GM06990 (cell line): ENCODE measurements at regions not wholly inside any gene's neighbourhood (a gene's known extent, or its start where the extent isn't known, plus 50 kb on each side); places are given as distances from the start of the nearest gene placed in this dataset.
"Not testable (repeated sequence)": the region's sequence is repeated elsewhere in the genome, so short reads cannot be mapped to it uniquely, and the experiment has no call there.

ENCODE experiments used
- DNase-seq: peaks from one replicate; pipeline ENCODE4 v3.0.0-alpha.2; 2011; ENCODE audit not compliant: insufficient read length; ENCODE audit errors: extremely low read depth
- H3K27me3 ChIP-seq: replicated peaks from 2 replicates; pipeline ENCODE4 v1.6.0; 2011; ENCODE audit warnings: low read length; ENCODE audit not compliant: control insufficient read depth, insufficient read depth
- H3K36me3 ChIP-seq: 2 replicates; pipeline ENCODE4 v1.5.1; 2011; ENCODE audit warnings: low read length; ENCODE audit not compliant: control insufficient read depth, insufficient read depth
- H3K4me3 ChIP-seq: replicated peaks from 2 replicates; pipeline ENCODE4 v1.5.1; 2011; ENCODE audit warnings: low read depth, mild to moderate bottlenecking, control low read depth, low read length
- TF ChIP-seq, protein P1 (sequence below): IDR thresholded peaks from 2 replicates; pipeline ENCODE4 v1.5.1; 2011; ENCODE audit warnings: low read length, control low read depth, mild to moderate bottlenecking, inconsistent platforms; ENCODE audit not compliant: insufficient read depth, poor library complexity, severe bottlenecking

DNA sequence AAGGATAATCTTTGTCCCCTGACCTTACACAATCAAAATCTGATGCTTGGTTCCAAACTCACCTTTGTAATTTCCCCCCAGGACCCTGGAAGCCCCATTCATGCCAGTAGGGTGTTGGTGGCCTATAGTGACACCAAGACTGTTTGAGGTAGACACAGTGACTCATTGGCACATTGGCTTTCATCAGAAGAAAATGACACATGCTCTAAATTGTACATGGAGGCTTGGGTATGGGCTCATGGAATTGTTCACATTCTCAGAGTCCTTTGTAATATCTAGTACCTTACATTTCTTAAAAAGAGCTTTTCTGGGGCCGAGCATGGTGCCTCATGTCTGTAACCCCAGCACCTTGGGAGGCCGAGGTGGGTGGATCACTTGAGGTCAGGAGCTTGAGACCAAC, 61.2 kb upstream of the LRPPRC start:
- TF ChIP-seq, protein P1, sequence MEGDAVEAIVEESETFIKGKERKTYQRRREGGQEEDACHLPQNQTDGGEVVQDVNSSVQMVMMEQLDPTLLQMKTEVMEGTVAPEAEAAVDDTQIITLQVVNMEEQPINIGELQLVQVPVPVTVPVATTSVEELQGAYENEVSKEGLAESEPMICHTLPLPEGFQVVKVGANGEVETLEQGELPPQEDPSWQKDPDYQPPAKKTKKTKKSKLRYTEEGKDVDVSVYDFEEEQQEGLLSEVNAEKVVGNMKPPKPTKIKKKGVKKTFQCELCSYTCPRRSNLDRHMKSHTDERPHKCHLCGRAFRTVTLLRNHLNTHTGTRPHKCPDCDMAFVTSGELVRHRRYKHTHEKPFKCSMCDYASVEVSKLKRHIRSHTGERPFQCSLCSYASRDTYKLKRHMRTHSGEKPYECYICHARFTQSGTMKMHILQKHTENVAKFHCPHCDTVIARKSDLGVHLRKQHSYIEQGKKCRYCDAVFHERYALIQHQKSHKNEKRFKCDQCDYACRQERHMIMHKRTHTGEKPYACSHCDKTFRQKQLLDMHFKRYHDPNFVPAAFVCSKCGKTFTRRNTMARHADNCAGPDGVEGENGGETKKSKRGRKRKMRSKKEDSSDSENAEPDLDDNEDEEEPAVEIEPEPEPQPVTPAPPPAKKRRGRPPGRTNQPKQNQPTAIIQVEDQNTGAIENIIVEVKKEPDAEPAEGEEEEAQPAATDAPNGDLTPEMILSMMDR: no peak
- H3K27me3 ChIP-seq: no peaks in the 10 kb centered on the region
- H3K36me3 ChIP-seq: no peaks in the 10 kb centered on the region
- no peak overlapping the region for H3K4me3 ChIP-seq
- no peak for DNase-seq

DNA sequence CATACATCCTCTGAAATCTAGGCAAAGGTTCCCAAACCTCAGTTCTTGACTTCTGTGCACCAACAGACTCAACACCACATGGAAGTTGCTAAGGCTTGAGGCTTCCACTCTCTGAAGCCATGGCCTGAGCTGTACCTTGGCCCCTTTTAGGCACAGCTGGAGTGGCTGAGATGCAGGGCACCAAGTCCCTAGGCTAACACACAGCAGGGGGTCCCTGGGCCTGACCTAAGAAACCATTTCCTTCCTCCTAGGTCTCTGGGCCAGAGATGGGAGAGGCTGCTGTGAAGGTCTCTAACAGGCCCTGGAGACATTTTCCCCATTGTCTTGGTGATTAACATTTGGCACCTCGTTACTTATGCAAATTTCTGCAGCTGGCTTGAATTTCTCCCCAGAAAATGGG, 64.5 kb upstream of the LRPPRC start:
- DNase-seq, H3K36me3 ChIP-seq, H3K27me3 ChIP-seq, H3K4me3 ChIP-seq: not testable (repeated sequence)

DNA sequence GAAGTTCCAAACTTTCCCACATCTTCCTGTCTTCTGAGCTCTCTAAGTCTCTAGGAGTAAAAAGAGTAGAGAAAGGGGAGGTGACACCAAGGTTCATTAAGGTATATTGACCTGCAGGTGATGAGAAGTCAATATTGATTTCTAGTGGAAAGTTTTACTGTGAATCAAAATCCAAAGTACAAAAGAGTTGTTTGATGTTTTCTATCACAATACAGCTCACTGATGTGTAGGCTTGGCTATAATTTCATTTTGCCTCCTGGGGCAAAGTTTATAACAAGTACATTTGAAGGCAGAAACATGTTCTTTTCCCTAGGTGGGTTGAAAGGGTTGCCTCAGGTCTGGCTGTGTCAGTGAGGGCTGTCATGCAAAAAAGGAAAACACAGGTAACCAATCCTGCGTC, 65.2 kb upstream of the LRPPRC start:
- TF ChIP-seq, protein P1: no peak
- no peaks in the 10 kb centered on the region for H3K27me3 ChIP-seq
- H3K4me3 ChIP-seq: no peak overlapping the region
- no peaks in the 10 kb centered on the region for H3K36me3 ChIP-seq
- DNase-seq: no peak

DNA sequence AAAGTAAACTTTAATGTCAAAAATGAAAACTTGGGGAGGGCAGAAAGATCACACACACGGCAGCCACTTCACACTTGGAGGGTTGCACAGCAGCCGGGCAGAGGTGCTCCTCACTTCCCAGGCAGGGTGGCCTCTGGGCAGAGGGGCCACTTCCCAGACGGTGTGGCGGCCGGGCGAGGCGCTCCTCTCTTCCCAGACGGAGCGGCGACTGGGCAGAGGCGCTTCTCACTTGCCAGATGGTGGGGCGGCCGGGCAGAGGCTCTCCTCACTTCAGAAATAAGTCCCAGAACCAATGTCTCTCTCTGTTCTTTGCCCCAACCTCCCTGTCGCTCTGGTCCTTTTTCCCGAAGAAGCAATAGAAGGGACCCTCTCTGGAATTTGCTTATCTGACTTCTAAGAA, 65.7 kb upstream of the LRPPRC start:
- TF ChIP-seq, protein P1: no peak
- Histone ChIP-seq H3K4me3 (no peak overlapping the region), H3K36me3 (no peaks in the 10 kb centered on the region), H3K27me3 (no peaks in the 10 kb centered on the region)
- DNase-seq: no peak

DNA sequence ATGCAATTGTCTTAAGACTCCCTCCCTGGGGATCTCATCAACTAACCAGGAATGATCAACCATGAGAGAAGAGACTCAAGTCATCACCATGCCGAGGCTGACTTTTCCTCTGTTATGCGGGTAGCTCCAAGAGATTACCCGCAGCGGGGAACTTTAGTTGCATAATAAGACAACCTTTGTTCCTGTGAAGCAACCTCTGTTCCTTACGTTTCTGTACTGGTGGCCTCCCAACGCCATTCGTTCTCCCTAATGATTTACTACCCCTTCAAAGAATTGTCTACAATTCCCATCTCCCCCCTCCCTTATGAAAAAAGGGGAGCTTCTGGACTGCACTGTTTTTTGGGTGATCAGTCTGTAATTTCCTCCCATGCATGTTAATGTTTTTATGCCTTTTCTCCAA, 66.1 kb upstream of the LRPPRC start:
- TF ChIP-seq, protein P1: no peak
- DNase-seq: no peak
- Histone ChIP-seq H3K27me3 (no peaks in the 10 kb centered on the region), H3K4me3 (no peak overlapping the region), H3K36me3 (no peaks in the 10 kb centered on the region)

DNA sequence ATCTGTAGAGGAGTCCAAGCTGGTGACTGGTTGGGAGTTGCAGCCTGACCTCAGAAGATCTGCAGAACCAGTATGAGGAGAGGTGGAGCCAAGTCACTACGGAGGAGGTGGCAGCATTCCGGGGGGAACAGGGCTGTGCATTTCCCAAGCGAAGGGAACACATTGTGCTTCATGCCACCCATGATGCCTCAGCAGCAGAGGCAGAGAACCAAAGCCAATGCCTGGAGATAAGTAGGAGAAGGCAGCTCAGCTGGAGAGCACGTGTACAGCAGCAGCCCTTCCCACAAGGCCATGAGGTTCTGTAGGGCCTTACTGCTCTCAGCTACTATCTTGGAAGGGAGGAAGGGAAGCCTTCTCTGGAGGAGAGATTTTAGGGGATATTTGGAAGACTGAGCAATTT, 67.2 kb upstream of the LRPPRC start:
- TF ChIP-seq, protein P1: no peak
- H3K27me3 ChIP-seq: no peaks in the 10 kb centered on the region
- H3K36me3 ChIP-seq: no peaks in the 10 kb centered on the region
- no peak overlapping the region for H3K4me3 ChIP-seq
- DNase-seq: no peak

DNA sequence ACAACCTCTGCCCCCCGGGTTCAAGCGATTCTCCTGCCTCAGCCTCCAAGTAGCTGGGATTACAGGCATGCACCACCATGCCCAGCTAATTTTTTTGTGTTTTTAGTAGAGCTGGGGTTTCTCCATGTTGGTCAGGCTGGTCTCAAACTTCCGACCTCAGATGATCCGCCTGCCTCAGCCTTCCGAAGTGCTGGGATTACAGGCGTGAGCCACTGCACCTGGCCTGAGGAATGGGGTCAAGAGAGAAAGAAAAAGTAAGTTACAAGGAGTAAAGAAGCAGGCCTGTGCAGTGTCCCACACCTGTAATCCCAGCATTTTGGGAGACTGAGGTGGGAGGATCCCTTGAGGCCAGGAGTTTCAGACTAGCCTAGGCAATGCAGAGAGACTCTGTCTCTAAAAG, 68.5 kb upstream of the LRPPRC start:
- not testable (repeated sequence) for DNase-seq, H3K4me3 ChIP-seq, H3K36me3 ChIP-seq, H3K27me3 ChIP-seq

DNA sequence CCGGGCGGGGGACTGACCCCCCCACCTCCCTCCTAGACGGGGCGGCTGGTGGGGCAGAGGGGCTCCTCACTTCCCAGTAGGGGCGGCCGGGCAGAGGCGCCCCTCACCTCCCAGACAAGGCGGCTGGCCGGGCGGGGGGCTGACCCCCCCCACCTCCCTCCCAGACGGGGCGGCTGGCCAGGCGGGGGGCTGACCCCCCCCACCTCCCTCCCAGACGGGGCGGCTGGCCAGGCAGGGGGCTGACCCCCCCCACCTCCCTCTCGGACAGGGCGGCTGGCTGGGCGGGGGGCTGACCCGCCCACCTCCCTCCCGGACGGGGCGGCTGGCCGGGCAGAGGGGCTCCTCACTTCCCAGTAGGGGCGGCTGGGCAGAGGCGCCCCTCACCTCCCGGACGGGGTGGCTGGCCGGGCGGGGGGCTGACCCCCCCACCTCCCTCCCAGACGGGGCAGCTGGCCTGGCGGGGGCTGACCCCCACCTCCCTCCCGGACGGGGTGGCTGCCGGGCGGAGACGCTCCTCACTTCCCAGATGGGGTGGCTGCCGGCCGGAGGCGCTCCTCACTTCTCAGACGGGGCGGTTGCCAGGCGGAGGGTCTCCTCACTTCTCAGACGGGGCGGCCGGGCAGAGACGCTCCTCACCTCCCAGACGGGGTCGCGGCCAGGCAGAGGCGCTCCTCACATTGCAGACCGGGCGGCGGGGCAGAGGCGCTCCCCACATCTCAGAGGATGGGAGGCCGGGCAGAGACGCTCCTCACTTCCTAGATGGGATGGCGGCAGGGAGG, 71.4 kb upstream of the LRPPRC start:
- H3K4me3 ChIP-seq, H3K27me3 ChIP-seq, DNase-seq, H3K36me3 ChIP-seq: not testable (repeated sequence)

DNA sequence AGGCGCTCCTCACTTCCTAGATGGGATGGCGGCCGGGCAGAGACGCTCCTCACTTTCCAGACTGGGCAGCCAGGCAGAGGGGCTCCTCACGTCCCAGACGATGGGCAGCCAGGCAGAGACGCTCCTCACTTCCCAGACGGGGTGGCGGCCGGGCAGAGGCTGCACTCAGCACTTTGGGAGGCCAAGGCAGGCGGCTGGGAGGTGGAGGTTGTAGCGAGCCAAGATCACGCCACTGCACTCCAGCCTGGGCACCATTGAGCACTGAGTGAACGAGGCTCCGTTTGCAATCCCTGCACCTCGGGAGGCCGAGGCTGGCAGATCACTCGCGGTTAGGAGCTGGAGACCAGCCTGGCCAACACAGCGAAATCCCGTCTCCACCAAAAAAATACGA, 72.0 kb upstream of the LRPPRC start:
- H3K4me3 ChIP-seq, H3K36me3 ChIP-seq, DNase-seq, H3K27me3 ChIP-seq: not testable (repeated sequence)
